SU-DHL-6 (cell line): ENCODE measurements at regions not wholly inside any gene's neighbourhood (a gene's known extent, or its start where the extent isn't known, plus 50 kb on each side); places are given as distances from the start of the nearest gene placed in this dataset.

Source experiments
- H2AFZ ChIP-seq: fragments of 200-600 bp; sonication (generic); 2 replicates; pipeline ENCODE4 v1.6.1; 2014; ENCODE audit warnings: low read depth, mild to moderate bottlenecking, moderate library complexity, mixed read lengths, antibody characterized with exemption, low read length; ENCODE audit not compliant: severe bottlenecking
- H3F3A ChIP-seq: fragments of 200-600 bp; shearing (Covaris generic); 2 replicates; pipeline ENCODE4 v1.6.0; 2016; ENCODE audit warnings: antibody characterized with exemption, mild to moderate bottlenecking; ENCODE audit not compliant: insufficient read depth
- H3K27ac ChIP-seq: fragments of 200-600 bp; sonication (generic); 2 replicates; pipeline ENCODE4 v1.5.1; 2016; ENCODE audit warnings: low read depth, mild to moderate bottlenecking, low read length, moderate library complexity, mixed read lengths
- H3K27me3 ChIP-seq: fragments of 200-600 bp; sonication (generic), shearing (Covaris generic); 2 replicates; pipeline ENCODE4 v1.6.0; 2014; ENCODE audit warnings: mild to moderate bottlenecking, low read length
- H3K36me3 ChIP-seq: fragments of 200-600 bp; sonication (generic); 2 replicates; pipeline ENCODE4 v1.6.1; 2014; ENCODE audit warnings: mild to moderate bottlenecking, low read length, mixed read lengths
- H3K4me2 ChIP-seq: fragments of 300-600, 200-600 bp; shearing (Covaris generic), sonication (generic); 2 replicates; pipeline ENCODE4 v1.6.0; 2014; ENCODE audit warnings: low read length, low read depth, mild to moderate bottlenecking; ENCODE audit not compliant: poor library complexity, severe bottlenecking
- H3K4me3 ChIP-seq: fragments of 200-600 bp; sonication (generic); 2 replicates; pipeline ENCODE4 v1.5.1; 2014; ENCODE audit warnings: antibody characterized with exemption, low read length, mild to moderate bottlenecking, mixed read lengths; ENCODE audit not compliant: insufficient read depth, poor library complexity, severe bottlenecking
- H3K79me2 ChIP-seq: fragments of 200-600 bp; sonication (generic); 2 replicates; pipeline ENCODE4 v1.6.1; 2014; ENCODE audit warnings: mild to moderate bottlenecking, low read length, moderate library complexity; ENCODE audit not compliant: insufficient read depth
- H3K9ac ChIP-seq: fragments of 200-600 bp; sonication (generic); 2 replicates; pipeline ENCODE4 v1.7.0; 2014; ENCODE audit warnings: mild to moderate bottlenecking, low read length
- H3K9me2 ChIP-seq: fragments of 200-600 bp; sonication (generic); replicated peaks from 2 replicates; pipeline ENCODE4 v1.6.1; 2014; ENCODE audit warnings: low read length; ENCODE audit not compliant: insufficient read depth
- H3K9me3 ChIP-seq: fragments of 200-600 bp; sonication (generic); 2 replicates; pipeline ENCODE4 v1.6.1; 2014; ENCODE audit warnings: low read length, mixed read lengths; ENCODE audit not compliant: insufficient read depth
- H4K20me1 ChIP-seq: fragments of 200-600 bp; sonication (generic); 2 replicates; pipeline ENCODE4 v1.6.1; 2014; ENCODE audit warnings: low read depth, mild to moderate bottlenecking, antibody characterized with exemption, low read length, moderate library complexity, mixed read lengths
- CTCF ChIP-seq: fragments of 200-600 bp; sonication (generic); IDR thresholded peaks from one replicate; pipeline ENCODE4 v1.5.1; 2017; ENCODE audit warnings: antibody characterized with exemption, mild to moderate bottlenecking, low read length, moderate library complexity; ENCODE audit not compliant: insufficient read depth, poor library complexity, severe bottlenecking
- EZH2phosphoT487 ChIP-seq: fragments of 200-600 bp; sonication (generic), shearing (Covaris generic); conservative IDR thresholded peaks from 2 replicates; pipeline ENCODE4 v1.6.1; 2018; ENCODE audit warnings: mild to moderate bottlenecking, antibody characterized with exemption, low read length, moderate library complexity, mixed read lengths

DNA sequence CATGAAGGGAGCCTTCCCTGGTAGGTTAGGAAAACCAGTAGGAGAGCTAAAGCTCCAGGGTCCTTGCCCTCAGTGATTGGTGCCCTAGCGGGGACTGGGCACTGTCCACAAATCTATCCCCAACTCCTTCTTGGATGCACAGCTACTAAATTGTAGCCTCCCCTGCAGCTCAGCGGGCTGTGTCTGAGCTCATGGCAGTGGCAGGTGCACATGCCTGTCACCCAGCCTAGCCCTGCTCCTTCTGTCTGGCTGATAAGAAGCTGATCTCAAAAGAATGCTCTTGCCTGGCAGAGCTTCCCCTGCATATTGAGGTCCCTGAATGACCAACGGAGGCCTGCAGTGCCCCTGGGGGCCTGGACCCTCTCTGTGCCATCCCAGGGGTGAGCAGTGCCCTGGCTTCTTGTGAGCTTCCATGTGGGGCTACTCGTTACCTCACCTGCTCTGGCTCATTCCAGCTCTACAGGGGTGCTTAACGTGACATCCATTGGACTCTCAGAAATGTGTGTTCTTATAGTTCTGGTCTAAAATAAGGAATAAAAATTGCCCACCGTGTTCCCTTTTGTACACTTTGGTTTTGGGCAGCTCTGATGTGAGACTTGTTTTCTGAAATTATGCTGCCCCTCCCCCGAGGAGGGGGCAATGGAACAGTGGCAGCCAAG is 59.8 kb upstream of the ANTXRL start:
- no peaks in the 10 kb centered on the region for H3K9me2 ChIP-seq
- no peak overlapping the region for H2AFZ ChIP-seq
- H4K20me1 ChIP-seq = no peaks in the 10 kb centered on the region
- H3K36me3 ChIP-seq = no peaks in the 10 kb centered on the region
- no peaks in the 10 kb centered on the region for H3F3A ChIP-seq
- TF ChIP-seq EZH2phosphoT487 = no peak
- TF ChIP-seq CTCF = no peak
- no peaks in the 10 kb centered on the region for H3K27me3 ChIP-seq
- no peak overlapping the region for H3K4me3 ChIP-seq
- no peak overlapping the region for H3K9ac ChIP-seq
- H3K4me2 ChIP-seq = no peak overlapping the region
- H3K27ac ChIP-seq = no peak overlapping the region
- no peaks in the 10 kb centered on the region for H3K9me3 ChIP-seq
- no peaks in the 10 kb centered on the region for H3K79me2 ChIP-seq

- no peaks in the 10 kb centered on the region for H3K9me3 ChIP-seq
- no peaks in the 10 kb centered on the region for H4K20me1 ChIP-seq
- no peak overlapping the region for H2AFZ ChIP-seq
- no peaks in the 10 kb centered on the region for H3K36me3 ChIP-seq
- TF ChIP-seq EZH2phosphoT487 = no peak
- TF ChIP-seq CTCF = no peak
- H3K9me2 ChIP-seq = no peaks in the 10 kb centered on the region
- H3K79me2 ChIP-seq = no peaks in the 10 kb centered on the region
- no peak overlapping the region for H3K27ac ChIP-seq
- no peaks in the 10 kb centered on the region for H3K27me3 ChIP-seq
- no peak overlapping the region for H3K4me3 ChIP-seq
- no peaks in the 10 kb centered on the region for H3F3A ChIP-seq
- no peak overlapping the region for H3K4me2 ChIP-seq
- no peak overlapping the region for H3K9ac ChIP-seq
Measured at GRCh38 chr10:46227571-46227935, 59.2 kb upstream of the ANTXRL start.

DNA sequence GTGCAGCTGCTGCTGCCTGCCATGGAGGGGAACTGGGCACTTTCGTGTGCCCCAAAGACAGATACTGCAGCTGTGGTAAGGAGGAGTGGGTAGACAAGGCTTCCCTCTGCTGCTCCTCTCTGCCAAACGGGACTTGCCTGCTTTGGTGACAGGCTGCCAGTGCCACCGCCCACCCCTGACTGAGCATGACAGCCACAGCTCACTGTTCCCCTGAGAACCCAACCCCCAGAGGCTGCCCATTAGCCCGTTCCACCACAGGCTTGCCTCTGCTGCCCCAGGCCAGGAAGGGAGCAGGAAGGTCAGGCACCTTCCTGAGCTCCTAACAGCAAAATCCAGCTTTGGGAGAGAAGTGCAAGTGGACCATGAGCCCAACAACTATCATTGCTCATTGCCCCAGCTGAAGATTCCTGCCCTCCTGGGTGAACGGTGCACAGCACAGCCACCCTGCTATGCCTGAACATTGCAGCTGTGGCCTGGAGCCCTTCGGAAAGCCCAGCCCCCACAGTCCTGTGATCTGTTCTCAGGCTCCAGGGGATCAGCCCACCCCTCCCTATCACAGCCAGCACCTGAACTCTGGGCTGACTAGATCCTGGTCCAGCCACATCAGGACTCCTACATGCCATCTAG is 58.7 kb upstream of the ANTXRL start:
- Histone ChIP-seq H3K4me3 (no peak overlapping the region), H3F3A (no peaks in the 10 kb centered on the region), H3K27ac (no peak overlapping the region), H3K9me2 (no peaks in the 10 kb centered on the region), H3K9ac (no peak overlapping the region), H3K9me3 (no peaks in the 10 kb centered on the region), H3K36me3 (no peaks in the 10 kb centered on the region), H3K4me2 (no peak overlapping the region), H2AFZ (no peak overlapping the region), H4K20me1 (no peaks in the 10 kb centered on the region), H3K79me2 (no peaks in the 10 kb centered on the region), H3K27me3 (no peaks in the 10 kb centered on the region)
- TF ChIP-seq CTCF = no peak
- TF ChIP-seq EZH2phosphoT487 = no peak
